Glomerular endothelial cell (primary cell): ENCODE measurements at regions not wholly inside any gene's neighbourhood (a gene's known extent, or its start where the extent isn't known, plus 50 kb on each side); places are given as distances from the start of the nearest gene placed in this dataset.

ENCODE experiments used
- DNase-seq: peaks from one replicate; pipeline ENCODE4 v3.0.0-alpha.2; 2011; ENCODE audit warnings: low read depth, low spot score; ENCODE audit errors: extremely low read depth

- DNase-seq = no peak
Measured at GRCh38 chr13:104301171-104301975, 1235.2 kb upstream of the SLC10A2 start.

GRCh38 chr13:104297075-104297474 is 1230.9 kb upstream of the SLC10A2 start:
- DNase-seq = no peak

GRCh38 chr13:104296286-104296685 is 1230.1 kb upstream of the SLC10A2 start:
- DNase-seq = no peak

- DNase-seq = no peak
Measured at GRCh38 chr13:104295537-104295936, 1229.3 kb upstream of the SLC10A2 start.

GRCh38 chr13:104289400-104289799 is 1223.2 kb upstream of the SLC10A2 start:
- DNase-seq = no peak

- no peak for DNase-seq
Measured at GRCh38 chr13:104288496-104288895, 1222.3 kb upstream of the SLC10A2 start.

- no peak for DNase-seq
Measured at GRCh38 chr13:104286566-104287290, 1220.5 kb upstream of the SLC10A2 start.

- DNase-seq = no peak
Measured at GRCh38 chr13:104281910-104282309, 1215.7 kb upstream of the SLC10A2 start.

- no peak for DNase-seq
Measured at GRCh38 chr13:104270731-104271130, 1204.5 kb upstream of the SLC10A2 start.

GRCh38 chr13:104267206-104267811 is 1201.1 kb upstream of the SLC10A2 start:
- DNase-seq = no peak

GRCh38 chr13:104256701-104257100 is 1190.5 kb upstream of the SLC10A2 start:
- no peak for DNase-seq

GRCh38 chr13:104253063-104253680 is 1187.0 kb upstream of the SLC10A2 start:
- DNase-seq = peak; percentile 14

GRCh38 chr13:104251931-104252330 is 1185.7 kb upstream of the SLC10A2 start:
- DNase-seq = no peak

GRCh38 chr13:104246955-104247354 is 1180.7 kb upstream of the SLC10A2 start:
- no peak for DNase-seq

- no peak for DNase-seq
Measured at GRCh38 chr13:104206450-104207044, 1140.3 kb upstream of the SLC10A2 start.

GRCh38 chr13:104204177-104204576 is 1138.0 kb upstream of the SLC10A2 start:
- DNase-seq = no peak

GRCh38 chr13:104198801-104199200 is 1132.6 kb upstream of the SLC10A2 start:
- no peak for DNase-seq

GRCh38 chr13:104196611-104197010 is 1130.4 kb upstream of the SLC10A2 start:
- no peak for DNase-seq

- DNase-seq = no peak
Measured at GRCh38 chr13:104181526-104182231, 1115.5 kb upstream of the SLC10A2 start.

GRCh38 chr13:104170980-104171555 is 1104.9 kb upstream of the SLC10A2 start:
- DNase-seq = no peak
